Spleen (tissue), 11 donors: ENCODE measurements at regions not wholly inside any gene's neighbourhood (a gene's known extent, or its start where the extent isn't known, plus 50 kb on each side); places are given as distances from the start of the nearest gene placed in this dataset.

Experiments
- DNase-seq: peaks from one replicate; pipeline ENCODE4 v3.0.0-alpha.2; 2020
- H3K27ac ChIP-seq, 8 donors: fragments of 200-600 bp; sonication (generic) in 7 of 8; 1 replicate in 4 of 8; 2 replicates in 4 of 8; pipeline versions ENCODE4 v1.5.0 to v1.8.0; 2016 to 2021; ENCODE audit warnings: inconsistent platforms in 4 of 8, mild to moderate bottlenecking in 4 of 8, moderate library complexity in 1 of 8
- H3K27me3 ChIP-seq, 7 donors: fragments of 200-600 bp; sonication (generic) in 6 of 7; replicated peaks in 1 of 7; 1 replicate in 4 of 7; 2 replicates in 3 of 7; pipeline versions ENCODE4 v1.5.0 to v1.8.0; 2016 to 2021; ENCODE audit warnings: inconsistent platforms in 3 of 7, mild to moderate bottlenecking in 1 of 7
- H3K36me3 ChIP-seq, 6 donors: fragments of 200-600 bp; sonication (generic) in 5 of 6; 1 replicate in 4 of 6; 2 replicates in 2 of 6; pipeline versions ENCODE4 v1.5.0 to v1.8.0; 2016 to 2021; ENCODE audit warnings: inconsistent platforms in 2 of 6
- H3K4me1 ChIP-seq, 6 donors: fragments of 200-600 bp; sonication (generic) in 5 of 6; 1 replicate in 3 of 6; 2 replicates in 3 of 6; pipeline versions ENCODE4 v1.5.0 to v1.8.0; 2016 to 2021; ENCODE audit warnings: inconsistent platforms in 3 of 6
- H3K4me3 ChIP-seq, 8 donors: fragments of 200-600 bp; sonication (generic) in 7 of 8; 1 replicate in 4 of 8; 2 replicates in 4 of 8; pipeline versions ENCODE4 v1.5.0 to v1.8.0; 2016 to 2021; ENCODE audit warnings: inconsistent platforms in 4 of 8, mild to moderate bottlenecking in 4 of 8, moderate library complexity in 2 of 8
- H3K9me3 ChIP-seq, 8 donors: fragments of 200-600 bp; sonication (generic) in 7 of 8; 1 replicate in 4 of 8; 2 replicates in 4 of 8; pipeline versions ENCODE4 v1.5.0 to v1.8.0; 2016 to 2021; ENCODE audit warnings: inconsistent platforms in 4 of 8
- POLR2A ChIP-seq, 3 donors: fragments of 450-650 bp; IDR thresholded peaks; one replicate each; pipeline ENCODE4 v1.5.1; 2017; ENCODE audit warnings: antibody characterized with exemption in 3 of 3, mild to moderate bottlenecking in 1 of 3
- POLR2AphosphoS5 ChIP-seq, 3 donors: sonication (generic); formaldehyde crosslinking; IDR thresholded peaks; one replicate each; pipeline ENCODE4 v1.5.1; 2017; ENCODE audit warnings: antibody characterized with exemption in 3 of 3
- WGBS, 5 donors: extraction: QIAGEN DNeasy Blood & Tissue Kit in 3 of 5; methylation state at CpG; one replicate each; pipeline versions ENCODE4 v1.1.5 to v1.1.7; 2013 to 2018; 5-methylcytosine and 5-hydroxymethylcytosine counted together
- intact Hi-C: fragments of 100-400 bp; cut with DNase I; formaldehyde crosslinking; loops from one replicate; pipeline ENCODE4 v1.15.0; 2023; ENCODE audit warnings: low total_unique reads
- TF ChIP-seq, protein P1 (sequence below), 11 experiments: fragments of 200-600 bp in 7 of 11; fragments of 450-650 bp in 4 of 11; sonication (generic) in 4 of 11; IDR thresholded peaks in 8 of 11; conservative IDR thresholded peaks in 3 of 11; 1 replicate in 7 of 11; 2 replicates in 4 of 11; pipeline versions ENCODE4 v1.4.0 to v1.8.0; 2016 to 2021; ENCODE audit warnings: antibody characterized with exemption in 11 of 11, inconsistent platforms in 4 of 11, mild to moderate bottlenecking in 1 of 11
- donor health status: healthy with polysubstance abuse.
- donor health status: DM: no; HTN: no; CAD: no; lungs with moderate emphysema.
- donor health status: DM: no; HTN: no; CAD: no.
- donor health status: Bipolar disorder and iron deficiency.
- donor health status: healthy.
- donor health status: DM: no; HTN: no; CAD: no.
- donor health status: DM: yes; HTN: yes; CAD: no.

DNA sequence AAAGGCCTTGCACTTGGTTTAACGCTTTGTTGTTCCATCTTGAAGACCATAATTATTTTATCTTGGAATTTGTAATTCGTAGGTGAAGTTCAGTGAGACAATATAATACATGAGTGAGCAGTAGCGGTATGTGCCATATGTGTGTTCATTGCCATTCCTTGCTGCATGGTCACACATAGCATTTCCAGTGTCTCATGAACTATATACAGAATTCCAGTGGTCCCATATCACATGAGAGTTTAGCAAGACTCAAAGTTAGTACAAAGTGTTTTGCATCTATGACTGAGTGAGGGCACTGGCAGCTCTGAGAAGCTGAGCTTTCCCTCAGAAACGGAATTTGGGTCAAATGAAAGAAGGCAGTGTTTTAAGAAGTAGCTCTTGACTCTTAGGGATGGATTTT is 359.8 kb downstream of the FOXG1 start:
- no peak for DNase-seq
- H3K27me3 ChIP-seq, result no peaks in the 10 kb centered on the region
- no peak overlapping the region for H3K4me3 ChIP-seq
- TF ChIP-seq POLR2AphosphoS5 (IDR thresholded peaks at IDR 0.05) (no peak), POLR2A (IDR thresholded peaks at IDR 0.05) (no peak)
- TF ChIP-seq, protein P1, sequence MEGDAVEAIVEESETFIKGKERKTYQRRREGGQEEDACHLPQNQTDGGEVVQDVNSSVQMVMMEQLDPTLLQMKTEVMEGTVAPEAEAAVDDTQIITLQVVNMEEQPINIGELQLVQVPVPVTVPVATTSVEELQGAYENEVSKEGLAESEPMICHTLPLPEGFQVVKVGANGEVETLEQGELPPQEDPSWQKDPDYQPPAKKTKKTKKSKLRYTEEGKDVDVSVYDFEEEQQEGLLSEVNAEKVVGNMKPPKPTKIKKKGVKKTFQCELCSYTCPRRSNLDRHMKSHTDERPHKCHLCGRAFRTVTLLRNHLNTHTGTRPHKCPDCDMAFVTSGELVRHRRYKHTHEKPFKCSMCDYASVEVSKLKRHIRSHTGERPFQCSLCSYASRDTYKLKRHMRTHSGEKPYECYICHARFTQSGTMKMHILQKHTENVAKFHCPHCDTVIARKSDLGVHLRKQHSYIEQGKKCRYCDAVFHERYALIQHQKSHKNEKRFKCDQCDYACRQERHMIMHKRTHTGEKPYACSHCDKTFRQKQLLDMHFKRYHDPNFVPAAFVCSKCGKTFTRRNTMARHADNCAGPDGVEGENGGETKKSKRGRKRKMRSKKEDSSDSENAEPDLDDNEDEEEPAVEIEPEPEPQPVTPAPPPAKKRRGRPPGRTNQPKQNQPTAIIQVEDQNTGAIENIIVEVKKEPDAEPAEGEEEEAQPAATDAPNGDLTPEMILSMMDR (IDR thresholded peaks at IDR 0.05 in 8 of 11, conservative IDR thresholded peaks at IDR 0.05 in 3 of 11), result no peak
- WGBS, 5 donors, result 71 to 87% (median 73%) methylated on average over 4 of the region's 4 CpGs
- H3K27ac ChIP-seq, result no peak overlapping the region
- no peaks in the 10 kb centered on the region for H3K36me3 ChIP-seq
- H3K9me3 ChIP-seq, result peaks cover 0 to 8% (median 0%) of the 10 kb centered on the region in 8 donors
- intact Hi-C loops, result no loop called here
- H3K4me1 ChIP-seq, result no peaks in the 10 kb centered on the region

DNA sequence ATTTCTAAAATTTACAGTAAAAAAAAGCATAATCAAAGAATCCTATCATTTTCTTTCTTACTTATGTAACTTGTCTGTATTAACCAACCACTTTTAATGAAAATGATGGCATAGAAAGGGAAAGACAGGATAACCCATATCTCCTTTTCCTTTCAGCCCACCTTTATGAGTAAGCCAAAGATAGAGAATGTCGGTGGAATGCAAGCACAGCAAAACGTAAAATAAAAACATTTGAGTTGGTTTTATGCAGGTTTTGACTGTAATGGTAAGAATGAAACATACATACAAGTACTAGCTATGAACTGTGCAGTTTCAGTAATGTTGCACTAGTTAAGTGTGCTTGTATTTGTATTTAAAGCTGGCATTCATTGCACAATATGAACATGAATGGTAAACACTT is 360.3 kb downstream of the FOXG1 start:
- Histone ChIP-seq H3K27ac (no peak overlapping the region), H3K27me3 (no peaks in the 10 kb centered on the region), H3K36me3 (no peaks in the 10 kb centered on the region), H3K9me3 (peaks cover 0 to 7% (median under 1%) of the 10 kb centered on the region in 8 donors), H3K4me1 (no peaks in the 10 kb centered on the region), H3K4me3 (no peak overlapping the region)
- DNase-seq, result no peak
- intact Hi-C loops, result no loop called here
- 76 to 84% (median 82%) methylated on average over 2 of the region's 2 CpGs for WGBS, 5 donors
- TF ChIP-seq, protein P1 (IDR thresholded peaks at IDR 0.05 in 8 of 11, conservative IDR thresholded peaks at IDR 0.05 in 3 of 11), result no peak
- TF ChIP-seq POLR2A (IDR thresholded peaks at IDR 0.05), result no peak

DNA sequence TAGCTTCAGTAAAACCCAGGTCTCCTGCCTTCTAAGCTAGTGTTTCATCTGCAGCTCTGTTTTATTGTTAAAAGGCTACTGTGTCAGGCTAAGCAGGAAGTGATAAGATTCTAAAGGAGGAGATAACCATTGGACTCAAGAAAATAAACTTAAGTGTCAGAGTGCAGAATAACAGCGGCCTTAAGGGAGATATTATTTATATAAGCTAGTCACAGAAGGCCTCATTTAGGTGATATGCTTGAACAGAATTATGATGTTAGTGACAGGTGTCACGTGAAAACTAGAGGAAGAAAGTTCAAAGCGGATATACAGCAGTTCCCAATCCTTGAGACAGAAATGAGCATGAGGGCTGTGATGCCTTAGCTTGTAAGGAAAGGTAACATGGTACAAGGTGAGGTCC is 373.4 kb downstream of the FOXG1 start:
- no peak overlapping the region for H3K4me3 ChIP-seq
- H3K36me3 ChIP-seq, result no peaks in the 10 kb centered on the region
- H3K27me3 ChIP-seq, result no peaks in the 10 kb centered on the region
- H3K4me1 ChIP-seq, result no peaks in the 10 kb centered on the region
- no peak overlapping the region for H3K27ac ChIP-seq
- intact Hi-C loops, result no loop called here
- TF ChIP-seq POLR2A (IDR thresholded peaks at IDR 0.05) (no peak), POLR2AphosphoS5 (IDR thresholded peaks at IDR 0.05) (no peak)
- TF ChIP-seq, protein P1 (IDR thresholded peaks at IDR 0.05 in 8 of 11, conservative IDR thresholded peaks at IDR 0.05 in 3 of 11), result no peak
- DNase-seq, result no peak
- H3K9me3 ChIP-seq, result peaks cover 0 to 8% (median 0%) of the 10 kb centered on the region in 8 donors
- 48 to 70% (median 52%) methylated on average over 3 of the region's 3 CpGs for WGBS, 5 donors

DNA sequence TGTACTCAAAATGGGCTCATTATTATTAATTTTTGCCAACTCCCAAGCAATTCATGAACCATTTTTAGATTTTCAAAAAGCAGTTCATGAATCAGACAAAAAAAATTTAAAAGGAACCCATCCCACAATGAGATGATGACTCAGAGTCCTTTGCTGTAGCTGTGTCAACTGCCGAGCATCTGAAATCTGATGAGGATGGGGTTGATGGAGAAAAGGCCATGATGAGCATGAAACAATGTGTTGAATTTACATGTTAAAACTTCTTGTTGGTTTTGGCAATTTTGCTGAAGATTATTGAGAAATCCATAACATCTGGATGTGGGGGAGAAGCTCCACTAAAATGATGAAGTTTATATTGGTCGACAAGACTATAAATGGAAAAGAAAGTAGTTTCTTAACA is 378.0 kb downstream of the FOXG1 start:
- Histone ChIP-seq H3K36me3 (no peaks in the 10 kb centered on the region), H3K27me3 (no peaks in the 10 kb centered on the region), H3K4me1 (no peaks in the 10 kb centered on the region), H3K4me3 (no peak overlapping the region), H3K9me3 (peaks cover 0 to 2% (median 0%) of the 10 kb centered on the region in 8 donors), H3K27ac (no peak overlapping the region)
- 70 to 80% (median 75%) methylated on average over 2 of the region's 2 CpGs for WGBS, 5 donors
- TF ChIP-seq POLR2A (IDR thresholded peaks at IDR 0.05), result no peak
- no peak for DNase-seq
- intact Hi-C loops, result no loop called here

DNA sequence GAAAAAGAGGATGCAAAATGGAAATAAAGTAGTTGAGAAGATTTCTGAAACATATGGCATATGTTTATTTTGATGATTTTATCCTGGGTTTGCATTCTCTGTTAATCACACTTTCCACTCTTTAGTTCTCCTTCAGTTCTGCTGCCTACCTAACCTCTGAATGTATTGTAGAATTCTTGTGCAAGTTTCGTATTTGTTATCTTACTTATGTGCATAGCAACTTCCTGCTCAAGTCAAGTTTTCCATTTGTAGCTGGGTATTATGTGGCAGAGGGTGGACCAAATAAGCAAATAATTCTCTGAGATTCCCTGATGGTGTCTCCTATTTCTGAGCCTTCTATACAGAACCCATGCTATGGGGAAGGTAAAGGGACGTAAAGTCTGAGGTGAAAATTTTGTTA is 381.6 kb downstream of the FOXG1 start:
- H3K27ac ChIP-seq, result no peak overlapping the region
- no peaks in the 10 kb centered on the region for H3K4me1 ChIP-seq
- TF ChIP-seq POLR2AphosphoS5 (IDR thresholded peaks at IDR 0.05) (no peak), POLR2A (IDR thresholded peaks at IDR 0.05) (no peak)
- TF ChIP-seq, protein P1 (IDR thresholded peaks at IDR 0.05 in 8 of 11, conservative IDR thresholded peaks at IDR 0.05 in 3 of 11), result no peak
- peaks cover 0 to 6% (median 0%) of the 10 kb centered on the region in 8 donors for H3K9me3 ChIP-seq
- intact Hi-C loops, result no loop called here
- no peak overlapping the region for H3K4me3 ChIP-seq
- no peaks in the 10 kb centered on the region for H3K27me3 ChIP-seq
- no peak for DNase-seq
- H3K36me3 ChIP-seq, result no peaks in the 10 kb centered on the region
- 70 to 79% (median 73%) methylated on average over 2 of the region's 2 CpGs for WGBS, 5 donors
